HG02759 (cell line): ENCODE measurements at regions not wholly inside any gene's neighbourhood (a gene's known extent, or its start where the extent isn't known, plus 50 kb on each side); places are given as distances from the start of the nearest gene placed in this dataset.

ENCODE experiments used
- ATAC-seq: cut with Tn5 transposase; IDR thresholded peaks from one replicate; pipeline ENCODE4 v1.9.1; 2021; ENCODE audit warnings: mild to moderate bottlenecking, moderate library complexity; ENCODE audit not compliant: unreplicated experiment

- no peak for ATAC-seq
These were observed 125.1 kb upstream of the ITGA4 start for GRCh38 chr2:181332044-181332605.

- peak; percentile 54 for ATAC-seq
These were observed 122.9 kb upstream of the ITGA4 start for GRCh38 chr2:181334158-181334826.

DNA sequence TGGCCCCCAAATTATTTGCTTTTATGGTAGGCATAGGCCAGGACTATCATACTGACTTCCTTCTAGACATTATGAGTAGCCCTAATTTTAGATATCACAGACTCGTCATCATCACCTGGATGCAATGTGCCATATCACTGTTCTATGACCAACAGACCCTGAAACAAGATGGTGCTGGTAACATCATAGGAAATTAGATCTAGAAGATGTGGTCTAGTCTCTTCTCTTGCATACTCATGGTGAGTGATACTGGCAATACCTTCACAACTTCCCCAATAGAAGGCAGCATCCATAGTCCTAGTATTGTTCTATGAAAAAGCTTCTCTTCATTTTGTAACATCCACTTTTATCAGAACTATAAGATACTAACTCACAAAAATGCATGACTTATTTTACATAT is 116.3 kb upstream of the ITGA4 start:
- no peak for ATAC-seq

DNA sequence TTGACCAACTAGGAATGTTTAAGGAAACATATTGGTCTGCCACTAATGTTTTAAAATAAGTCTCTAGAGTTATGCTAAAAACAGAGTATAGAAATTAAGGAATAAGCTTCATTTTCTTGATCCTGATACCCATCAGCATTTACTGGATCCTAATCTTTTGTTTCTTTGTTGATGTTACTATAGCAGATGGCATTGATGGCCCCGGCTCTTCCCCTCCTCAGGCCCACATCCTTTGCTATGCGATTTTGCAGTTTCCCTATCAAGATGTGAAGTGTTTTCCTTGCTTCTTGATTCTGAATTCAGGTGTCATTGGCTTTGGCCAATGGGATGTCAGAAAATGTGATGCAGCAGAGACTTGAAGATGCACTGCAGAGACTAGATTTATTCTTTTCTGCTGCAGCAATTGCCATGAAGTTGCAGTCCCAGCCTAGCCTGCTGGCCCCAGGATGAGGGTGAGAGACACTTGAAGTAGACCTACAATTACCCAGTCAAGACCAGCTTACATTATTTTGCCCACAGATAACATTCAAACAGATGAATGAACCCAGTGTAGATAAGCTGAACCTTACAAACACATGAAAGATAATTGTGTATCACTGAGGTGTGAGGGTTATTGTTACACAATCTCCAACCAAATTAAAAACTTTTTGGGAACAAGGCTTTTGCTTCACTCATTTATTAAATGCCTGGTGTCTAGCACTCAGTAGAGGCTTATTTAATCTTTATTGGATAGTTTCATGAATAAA is 115.2 kb upstream of the ITGA4 start:
- no peak for ATAC-seq

- ATAC-seq, result peak; percentile 93
These were observed 108.9 kb upstream of the ITGA4 start for GRCh38 chr2:181348107-181348837.

GRCh38 chr2:181352158-181352557 is 105.0 kb upstream of the ITGA4 start:
- ATAC-seq, result no peak

DNA sequence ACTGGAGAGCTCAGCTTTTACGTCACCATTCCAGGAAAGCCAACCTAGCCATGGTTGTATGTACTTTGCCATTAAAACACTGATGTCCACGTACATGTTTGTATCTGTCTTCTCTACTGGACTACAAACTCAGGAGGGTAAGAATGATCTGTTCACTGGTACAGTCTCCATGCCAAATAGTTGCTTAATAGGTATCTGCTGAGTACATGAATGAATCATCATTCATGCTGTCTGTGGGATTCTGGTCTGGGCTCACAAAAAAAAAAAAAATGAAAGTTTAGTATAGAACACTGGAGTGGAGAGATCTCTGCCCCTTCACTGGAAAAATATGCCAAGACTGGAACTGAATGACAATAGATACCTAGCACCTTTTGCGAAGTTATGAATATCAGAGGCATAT is 102.6 kb upstream of the ITGA4 start:
- ATAC-seq, result peak; percentile 49

DNA sequence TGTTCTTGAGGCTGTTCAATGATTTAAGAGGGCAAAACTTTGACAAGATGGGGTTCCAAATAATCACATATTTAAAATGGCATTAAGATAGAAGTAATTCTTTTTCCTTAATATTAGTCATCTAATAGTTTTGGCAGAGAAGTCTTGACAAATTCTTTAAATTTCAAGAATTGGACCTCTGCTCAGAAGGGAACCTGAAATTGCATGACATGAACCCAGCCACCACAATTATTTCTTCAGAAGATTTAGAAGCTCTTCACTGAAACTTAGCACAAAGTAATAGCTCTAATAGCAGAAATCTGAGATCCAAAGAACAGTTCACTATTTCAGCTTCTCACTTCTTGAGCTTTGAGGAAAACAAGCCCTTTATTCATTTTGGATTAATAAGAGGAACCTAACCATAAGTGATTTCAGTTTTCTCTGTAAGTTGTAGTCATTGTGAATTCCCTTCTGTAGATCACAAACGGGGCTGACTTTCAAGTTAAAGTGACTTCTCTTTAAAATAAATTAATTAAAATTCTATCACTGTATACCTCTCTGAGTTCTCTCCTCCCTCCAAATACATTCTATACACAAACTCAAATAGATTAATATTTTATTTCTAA is 100.6 kb upstream of the ITGA4 start:
- ATAC-seq, result no peak

DNA sequence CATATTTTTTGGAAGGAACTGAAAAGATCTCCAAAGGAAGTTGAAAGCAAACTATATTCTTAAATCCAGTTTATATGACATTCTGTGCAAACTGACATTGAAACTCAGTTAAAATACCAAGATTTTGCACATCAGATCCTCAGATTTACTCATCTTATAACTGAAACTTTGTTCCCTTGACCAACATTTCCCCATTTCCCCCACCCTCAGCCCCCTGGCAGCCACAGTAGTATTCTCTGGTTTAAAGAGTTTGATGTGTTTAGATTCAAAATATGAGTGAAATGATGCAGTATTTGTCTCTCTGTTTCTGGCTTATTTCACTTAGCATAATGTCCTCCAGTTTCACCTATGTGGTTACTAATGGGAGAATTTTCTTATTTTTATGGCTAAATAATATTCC is 99.2 kb upstream of the ITGA4 start:
- ATAC-seq, result peak; percentile 58

GRCh38 chr2:181362561-181362960 is 94.6 kb upstream of the ITGA4 start:
- ATAC-seq, result no peak

DNA sequence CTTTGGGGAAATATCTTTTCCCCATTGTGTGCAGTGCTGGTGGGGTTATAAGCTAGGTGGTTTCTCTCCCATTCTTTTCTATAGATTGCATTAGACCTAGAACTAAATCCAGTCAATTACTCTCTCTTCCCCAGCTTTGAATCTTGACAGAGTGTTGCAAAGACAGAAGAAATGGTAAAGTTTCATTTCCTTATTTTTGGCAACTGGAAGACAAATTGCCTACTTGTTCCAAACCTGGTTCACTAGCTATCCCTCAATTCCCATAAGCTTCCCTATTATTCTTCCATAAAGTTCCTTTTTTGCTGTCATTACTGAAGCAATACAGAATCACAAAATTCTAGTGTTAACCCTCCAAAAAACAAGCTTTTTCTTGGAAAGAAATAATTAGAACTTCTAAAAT is 94.0 kb upstream of the ITGA4 start:
- ATAC-seq, result no peak

DNA sequence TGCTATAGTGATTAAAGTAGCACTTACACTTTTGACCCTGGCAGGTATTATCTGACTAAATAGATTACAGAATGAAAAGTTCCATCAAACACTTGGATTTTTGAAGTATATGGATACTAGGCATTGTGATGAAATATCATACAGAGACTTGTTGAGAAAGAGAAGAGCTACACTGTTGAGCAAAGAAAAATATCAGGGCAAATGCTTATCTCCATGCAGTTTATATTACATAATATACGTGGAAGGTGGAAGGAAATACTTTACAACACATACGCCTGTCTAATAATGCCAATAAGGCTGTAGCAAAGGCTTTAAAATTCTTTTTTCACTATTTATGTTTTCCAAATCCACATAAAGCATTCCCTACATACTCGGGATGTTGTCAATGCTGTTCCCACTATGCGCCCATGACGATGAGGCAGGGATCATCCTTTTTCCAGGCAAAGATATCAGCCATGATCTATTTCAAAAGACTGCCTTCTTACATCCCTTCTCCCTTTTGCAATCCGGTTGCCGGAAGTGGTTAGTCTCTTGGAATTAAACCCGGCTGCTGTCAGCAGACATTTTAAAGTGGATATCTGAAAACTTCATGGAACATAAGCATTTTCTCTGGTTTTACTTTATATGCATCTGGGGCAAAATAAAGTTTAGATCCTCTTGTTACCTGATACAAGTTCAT is 92.6 kb upstream of the ITGA4 start:
- no peak for ATAC-seq

DNA sequence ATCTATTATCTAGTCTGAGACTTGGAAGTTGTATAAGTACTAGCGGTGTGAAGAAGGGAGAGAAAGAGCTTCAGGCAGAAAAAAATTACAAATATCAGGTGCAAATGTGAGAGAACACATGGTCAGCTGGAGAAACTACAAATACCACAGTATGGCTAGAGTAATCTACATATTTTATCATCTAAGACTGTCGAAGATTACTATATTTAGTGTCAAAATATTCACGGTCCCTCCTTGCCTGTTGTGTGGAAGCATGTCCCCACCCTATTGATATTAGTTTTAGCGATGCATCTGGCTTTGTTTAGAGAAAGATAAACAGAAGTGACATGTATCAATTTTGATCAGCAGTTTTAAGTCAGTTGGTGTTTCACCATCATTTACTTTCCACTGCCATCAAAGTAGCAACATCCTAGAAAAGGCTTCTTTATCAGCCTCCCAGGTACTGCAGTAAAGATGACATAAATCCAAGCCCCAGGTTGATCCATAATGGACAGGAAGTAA is 90.5 kb upstream of the ITGA4 start:
- ATAC-seq, result no peak

- no peak for ATAC-seq
These were observed 89.8 kb upstream of the ITGA4 start for GRCh38 chr2:181367411-181367810.

GRCh38 chr2:181367906-181368435 is 89.2 kb upstream of the ITGA4 start:
- no peak for ATAC-seq

- ATAC-seq, result no peak
These were observed 87.1 kb upstream of the ITGA4 start for GRCh38 chr2:181370126-181370525.

GRCh38 chr2:181371195-181371594 is 86.0 kb upstream of the ITGA4 start:
- no peak for ATAC-seq

GRCh38 chr2:181371782-181372645 is 85.2 kb upstream of the ITGA4 start:
- ATAC-seq, result no peak

- no peak for ATAC-seq
These were observed 84.5 kb upstream of the ITGA4 start for GRCh38 chr2:181372646-181373040.
